ENCODE measurements at regions not wholly inside any gene's neighbourhood (a gene's known extent, or its start where the extent isn't known, plus 50 kb on each side); places are given as distances from the start of the nearest gene placed in this dataset.

- ATAC-seq (no peak), DNase-seq (ENCODE audit: low read depth, low spot score) (no peak)
- no peaks in the 10 kb centered on the region for H3K79me2 ChIP-seq (ENCODE audit: insufficient read depth, low read length)
- BruUV-seq (replicated peaks), result no TSS peak
- no peaks in the 10 kb centered on the region for H3K4me1 ChIP-seq (ENCODE audit: control insufficient read depth in 1 of 2, insufficient read depth in 2 of 2, low read length in 2 of 2)
- TF ChIP-seq ZBTB33 (IDR thresholded peaks at IDR 0.05; ENCODE audit: extremely low read depth, insufficient replicate concordance, low read length) (no peak), RAD21 (IDR thresholded peaks at IDR 0.05; ENCODE audit: low read depth) (no peak), ZFX (IDR thresholded peaks at IDR 0.05) (no peak), POLR2AphosphoS5 (IDR thresholded peaks at IDR 0.05; ENCODE audit: low read depth, low read length) (no peak), EGR1 (IDR thresholded peaks at IDR 0.05; ENCODE audit: low read depth) (no peak), JUND (IDR thresholded peaks at IDR 0.05) (no peak), EZH2 (IDR thresholded peaks at IDR 0.05) (no peak), TCF7L2 (IDR thresholded peaks at IDR 0.05; ENCODE audit: borderline replicate concordance, extremely low read depth, insufficient read depth, insufficient read length) (no peak), REST (IDR thresholded peaks at IDR 0.05; ENCODE audit: low read depth) (no peak), CEBPB (IDR thresholded peaks at IDR 0.05; ENCODE audit: low read depth) (no peak), POLR2A (IDR thresholded peaks at IDR 0.05; ENCODE audit: borderline replicate concordance, extremely low read depth, insufficient read depth, insufficient read length) (no peak), SIN3A (IDR thresholded peaks at IDR 0.05; ENCODE audit: low read depth) (no peak), CBX3 (IDR thresholded peaks at IDR 0.05; ENCODE audit: low read depth) (no peak), ATF3 (IDR thresholded peaks at IDR 0.05) (no peak)
- H2AFZ ChIP-seq (ENCODE audit: low read depth, low read length, poor library complexity, severe bottlenecking), result no peak overlapping the region
- no peak overlapping the region for H3K27ac ChIP-seq (ENCODE audit: low read depth, low read length)
- no peaks in the 10 kb centered on the region for H3K36me3 ChIP-seq (ENCODE audit: control insufficient read depth in 1 of 2, insufficient read depth in 2 of 2, low read length in 2 of 2)
- no peaks in the 10 kb centered on the region for H3K27me3 ChIP-seq (ENCODE audit: insufficient read depth, low read length)
- CTCF ChIA-PET, result no interaction called here
- H3K4me3 ChIP-seq (replicated peaks in 1 of 2; ENCODE audit: low read depth in 1 of 2, low read length in 2 of 2), result no peak overlapping the region
- peaks cover 0 to 8% of the 10 kb centered on the region in 2 experiments; a peak in 2 of 4 replicates for H3K9me3 ChIP-seq (ENCODE audit: control insufficient read depth in 1 of 2, insufficient read depth in 1 of 2, low read depth in 1 of 2, low read length in 2 of 2)
- no peak overlapping the region for H3K9ac ChIP-seq (ENCODE audit: low read length)
- POLR2A ChIA-PET, result no interaction called here
- intact Hi-C loops (cut with micrococcal nuclease), result no loop called here
- RAD21 ChIA-PET (ENCODE audit: low non-redundant PET in 1 of 2, low total read pairs in 2 of 2, uncharacterized antibody in 2 of 2, unreplicated experiment in 2 of 2), result no interaction called here
- H3K9me2 ChIP-seq (ENCODE audit: insufficient read depth), result no peaks in the 10 kb centered on the region
- no peak overlapping the region for H3K4me2 ChIP-seq (ENCODE audit: low read length)
- no peaks in the 10 kb centered on the region for H4K20me1 ChIP-seq (ENCODE audit: insufficient read depth)
These were observed 228.2 kb downstream of the MTRR start for GRCh38 chr5:8097146-8097545.
